ENCODE measurements at regions not wholly inside any gene's neighbourhood (a gene's known extent, or its start where the extent isn't known, plus 50 kb on each side); places are given as distances from the start of the nearest gene placed in this dataset.

- H3K27ac Mint-ChIP-seq: no peak overlapping the region
- ATAC-seq (no peak), DNase-seq (no peak)
- no peaks in the 10 kb centered on the region for H3K9me3 Mint-ChIP-seq (ENCODE audit: insufficient read depth)
- H3K27me3 Mint-ChIP-seq (ENCODE audit: low read depth): peaks cover 2% of the 10 kb centered on the region
- no peaks in the 10 kb centered on the region for H3K36me3 Mint-ChIP-seq (ENCODE audit: low read depth)
- ChIA-PET CTCF (no interaction called here), POLR2A (no interaction called here)
- no peaks in the 10 kb centered on the region for H3K4me1 Mint-ChIP-seq (ENCODE audit: low read depth)
- no peak overlapping the region for H3K4me3 Mint-ChIP-seq
These were observed 205.1 kb upstream of the STARD13 start for GRCh38 chr13:33490461-33491327.

GRCh38 chr13:33493672-33494365 lies 208.3 kb upstream of the STARD13 start:
- H3K27ac Mint-ChIP-seq: no peak overlapping the region
- H3K27me3 Mint-ChIP-seq (ENCODE audit: low read depth): no peaks in the 10 kb centered on the region
- H3K36me3 Mint-ChIP-seq (ENCODE audit: low read depth): no peaks in the 10 kb centered on the region
- H3K9me3 Mint-ChIP-seq (ENCODE audit: insufficient read depth): no peaks in the 10 kb centered on the region
- ChIA-PET POLR2A (no interaction called here), CTCF (interaction anchor here (0.5 kb wide), 1 partner anchor 60 kb away, joined by 3 read pairs; no protein-coding TSS in a partner anchor)
- DNase-seq (no peak), ATAC-seq (no peak)
- H3K4me1 Mint-ChIP-seq (ENCODE audit: low read depth): no peaks in the 10 kb centered on the region
- no peak overlapping the region for H3K4me3 Mint-ChIP-seq

GRCh38 chr13:33494596-33495204 lies 209.1 kb upstream of the STARD13 start:
- Mint-ChIP-seq H3K27ac (no peak overlapping the region), H3K36me3 (ENCODE audit: low read depth) (no peaks in the 10 kb centered on the region), H3K27me3 (ENCODE audit: low read depth) (no peaks in the 10 kb centered on the region), H3K4me3 (no peak overlapping the region), H3K4me1 (ENCODE audit: low read depth) (no peaks in the 10 kb centered on the region), H3K9me3 (ENCODE audit: insufficient read depth) (no peaks in the 10 kb centered on the region)
- ChIA-PET CTCF (no interaction called here), POLR2A (no interaction called here)
- ATAC-seq: peak; percentile 19
- no peak for DNase-seq

GRCh38 chr13:33496336-33496735 lies 210.8 kb upstream of the STARD13 start:
- POLR2A ChIA-PET: no interaction called here
- ATAC-seq (no peak), DNase-seq (no peak)
- H3K27me3 Mint-ChIP-seq (ENCODE audit: low read depth): no peaks in the 10 kb centered on the region
- H3K27ac Mint-ChIP-seq: no peak overlapping the region
- H3K9me3 Mint-ChIP-seq (ENCODE audit: insufficient read depth): no peaks in the 10 kb centered on the region
- CTCF ChIA-PET: no interaction called here
- H3K4me3 Mint-ChIP-seq: no peak overlapping the region
- H3K36me3 Mint-ChIP-seq (ENCODE audit: low read depth): no peaks in the 10 kb centered on the region
- H3K4me1 Mint-ChIP-seq (ENCODE audit: low read depth): no peaks in the 10 kb centered on the region

GRCh38 chr13:33497146-33497845 lies 211.7 kb upstream of the STARD13 start:
- peaks cover 3% of the 10 kb centered on the region for H3K27me3 Mint-ChIP-seq (ENCODE audit: low read depth)
- no peaks in the 10 kb centered on the region for H3K9me3 Mint-ChIP-seq (ENCODE audit: insufficient read depth)
- CTCF ChIA-PET: interaction anchor here (1.3 kb wide), 1 partner anchor 10 kb away, joined by 3 read pairs; no protein-coding TSS in a partner anchor
- H3K4me3 Mint-ChIP-seq: no peak overlapping the region
- no peaks in the 10 kb centered on the region for H3K4me1 Mint-ChIP-seq (ENCODE audit: low read depth)
- POLR2A ChIA-PET: no interaction called here
- no peak for DNase-seq
- no peaks in the 10 kb centered on the region for H3K36me3 Mint-ChIP-seq (ENCODE audit: low read depth)
- no peak for ATAC-seq
- H3K27ac Mint-ChIP-seq: no peak overlapping the region

GRCh38 chr13:33508060-33508459 lies 222.5 kb upstream of the STARD13 start:
- POLR2A ChIA-PET: no interaction called here
- Mint-ChIP-seq H3K9me3 (ENCODE audit: insufficient read depth) (no peaks in the 10 kb centered on the region), H3K4me3 (no peak overlapping the region), H3K27me3 (ENCODE audit: low read depth) (peaks cover 2% of the 10 kb centered on the region), H3K27ac (no peak overlapping the region), H3K4me1 (ENCODE audit: low read depth) (no peaks in the 10 kb centered on the region), H3K36me3 (ENCODE audit: low read depth) (no peaks in the 10 kb centered on the region)
- DNase-seq: no peak
- CTCF ChIA-PET: no interaction called here
- ATAC-seq: no peak

GRCh38 chr13:33509642-33510229 lies 224.2 kb upstream of the STARD13 start:
- ChIA-PET CTCF (no interaction called here), POLR2A (no interaction called here)
- Mint-ChIP-seq H3K4me3 (no peak overlapping the region), H3K27me3 (ENCODE audit: low read depth) (peaks cover 2% of the 10 kb centered on the region), H3K27ac (no peak overlapping the region), H3K36me3 (ENCODE audit: low read depth) (no peaks in the 10 kb centered on the region), H3K4me1 (ENCODE audit: low read depth) (no peaks in the 10 kb centered on the region), H3K9me3 (ENCODE audit: insufficient read depth) (no peaks in the 10 kb centered on the region)
- ATAC-seq (no peak), DNase-seq (no peak)

GRCh38 chr13:33510350-33510970 lies 224.9 kb upstream of the STARD13 start:
- H3K27ac Mint-ChIP-seq: no peak overlapping the region
- H3K9me3 Mint-ChIP-seq (ENCODE audit: insufficient read depth): no peaks in the 10 kb centered on the region
- H3K36me3 Mint-ChIP-seq (ENCODE audit: low read depth): no peaks in the 10 kb centered on the region
- ATAC-seq (no peak), DNase-seq (no peak)
- ChIA-PET CTCF (no interaction called here), POLR2A (no interaction called here)
- no peaks in the 10 kb centered on the region for H3K4me1 Mint-ChIP-seq (ENCODE audit: low read depth)
- peaks cover 2% of the 10 kb centered on the region for H3K27me3 Mint-ChIP-seq (ENCODE audit: low read depth)
- H3K4me3 Mint-ChIP-seq: no peak overlapping the region

- ATAC-seq (no peak), DNase-seq (no peak)
- H3K9me3 Mint-ChIP-seq (ENCODE audit: insufficient read depth): no peaks in the 10 kb centered on the region
- H3K27ac Mint-ChIP-seq: no peak overlapping the region
- ChIA-PET CTCF (no interaction called here), POLR2A (no interaction called here)
- H3K4me1 Mint-ChIP-seq (ENCODE audit: low read depth): no peaks in the 10 kb centered on the region
- peaks cover 5% of the 10 kb centered on the region for H3K27me3 Mint-ChIP-seq (ENCODE audit: low read depth)
- H3K4me3 Mint-ChIP-seq: no peak overlapping the region
- no peaks in the 10 kb centered on the region for H3K36me3 Mint-ChIP-seq (ENCODE audit: low read depth)
These were observed 227.5 kb upstream of the STARD13 start for GRCh38 chr13:33512880-33513554.

GRCh38 chr13:33514362-33514761 lies 228.8 kb upstream of the STARD13 start:
- Mint-ChIP-seq H3K27me3 (ENCODE audit: low read depth) (peaks cover 5% of the 10 kb centered on the region), H3K4me1 (ENCODE audit: low read depth) (no peaks in the 10 kb centered on the region), H3K4me3 (no peak overlapping the region), H3K27ac (no peak overlapping the region), H3K36me3 (ENCODE audit: low read depth) (no peaks in the 10 kb centered on the region), H3K9me3 (ENCODE audit: insufficient read depth) (no peaks in the 10 kb centered on the region)
- POLR2A ChIA-PET: no interaction called here
- ATAC-seq (no peak), DNase-seq (no peak)
- CTCF ChIA-PET: interaction anchor here (1.4 kb wide), 1 partner anchor 29 kb away, joined by 4 read pairs; no protein-coding TSS in a partner anchor

- CTCF ChIA-PET: interaction anchor here (1.4 kb wide), 1 partner anchor 28 kb away, joined by 4 read pairs; no protein-coding TSS in a partner anchor
- peaks cover 3% of the 10 kb centered on the region for H3K27me3 Mint-ChIP-seq (ENCODE audit: low read depth)
- no peaks in the 10 kb centered on the region for H3K4me1 Mint-ChIP-seq (ENCODE audit: low read depth)
- H3K9me3 Mint-ChIP-seq (ENCODE audit: insufficient read depth): no peaks in the 10 kb centered on the region
- H3K27ac Mint-ChIP-seq: no peak overlapping the region
- POLR2A ChIA-PET: no interaction called here
- H3K4me3 Mint-ChIP-seq: no peak overlapping the region
- DNase-seq (no peak), ATAC-seq (no peak)
- no peaks in the 10 kb centered on the region for H3K36me3 Mint-ChIP-seq (ENCODE audit: low read depth)
These were observed 229.6 kb upstream of the STARD13 start for GRCh38 chr13:33515146-33515545.
